HCT116 (cell line): ENCODE measurements at regions not wholly inside any gene's neighbourhood (a gene's known extent, or its start where the extent isn't known, plus 50 kb on each side); places are given as distances from the start of the nearest gene placed in this dataset.

Experiments used
- ATAC-seq: fragments of 200-7000 bp; cut with Tn5 transposase; 2 replicates; pipeline ENCODE4 v1.9.1; 2020; ENCODE audit warnings: mild to moderate bottlenecking, moderate library complexity
- BruUV-seq: library from RNA; stranded (reverse); fragments of 400-500 nt; replicated peaks from 2 replicates; lab custom pipeline; 2021; lab: Mats Ljungman, UMichigan
- CTCF ChIA-PET: fragments of 300-600 bp; sonication (Branson Sonifier 250); formaldehyde crosslinking; loops from one replicate; lab custom pipeline; 2021; ENCODE audit warnings: antibody characterized with exemption; lab: Charles Lee
- POLR2A ChIA-PET: fragments of 300-600, 350-600 bp; sonication (Branson Sonifier 250); formaldehyde crosslinking; loops from one replicate; lab custom pipeline; 2021; ENCODE audit warnings: antibody characterized with exemption; lab: Charles Lee
- RAD21 ChIA-PET, 2 experiments: fragments of 300-600 bp; sonication (Branson Sonifier 250); formaldehyde crosslinking; loops; one replicate each; lab custom pipeline; 2023; ENCODE audit warnings: low total read pairs in 2 of 2; ENCODE audit not compliant: uncharacterized antibody in 2 of 2, unreplicated experiment in 2 of 2, low non-redundant PET in 1 of 2; lab: Charles Lee
- DNase-seq: peaks from one replicate; pipeline ENCODE4 v3.0.0-alpha.2; 2010; ENCODE audit warnings: low read depth, low spot score
- H2AFZ ChIP-seq: fragments of 200-600 bp; shearing (Covaris generic), sonication (generic); 2 replicates; pipeline ENCODE4 v1.6.1; 2017; ENCODE audit warnings: low read depth, mixed run types, mixed read lengths, antibody characterized with exemption, low read length; ENCODE audit not compliant: poor library complexity, severe bottlenecking
- H3K27ac ChIP-seq: 2 replicates; pipeline ENCODE4 v1.5.1; 2012; ENCODE audit warnings: low read depth, low read length
- H3K27me3 ChIP-seq: fragments of 200-600 bp; sonication (generic); 2 replicates; pipeline ENCODE4 v1.6.1; 2016; ENCODE audit warnings: mixed run types, low read length, mixed read lengths; ENCODE audit not compliant: insufficient read depth
- H3K36me3 ChIP-seq, 2 experiments: fragments of 200-500 bp in 1 of 2; fragments of 200-600 bp in 1 of 2; sonication (Bioruptor generic) in 1 of 2; sonication (generic) in 1 of 2; 2 replicates each; pipeline versions ENCODE4 v1.5.1 to v1.6.1; 2014 to 2016; ENCODE audit warnings: low read length in 2 of 2, inconsistent platforms in 1 of 2, mixed read lengths in 1 of 2, mixed run types in 1 of 2; ENCODE audit not compliant: insufficient read depth in 2 of 2, control insufficient read depth in 1 of 2
- H3K4me1 ChIP-seq, 2 experiments: fragments of 200-600 bp in 1 of 2; sonication (generic) in 1 of 2; 2 replicates each; pipeline versions ENCODE4 v1.5.1 to v1.6.1; 2012 to 2017; ENCODE audit warnings: low read length in 2 of 2, inconsistent platforms in 1 of 2, mild to moderate bottlenecking in 1 of 2, mixed read lengths in 1 of 2, mixed run types in 1 of 2, moderate library complexity in 1 of 2; ENCODE audit not compliant: insufficient read depth in 2 of 2, control insufficient read depth in 1 of 2
- H3K4me2 ChIP-seq: fragments of 200-600 bp; sonication (generic); 2 replicates; pipeline ENCODE4 v1.6.1; 2017; ENCODE audit warnings: mixed run types, low read length, mixed read lengths
- H3K4me3 ChIP-seq, 2 experiments: fragments of 200-600 bp in 1 of 2; sonication (generic) in 1 of 2; replicated peaks in 1 of 2; 2 replicates each; pipeline ENCODE4 v1.5.1; 2011 to 2016; ENCODE audit warnings: low read length in 2 of 2, control low read depth in 1 of 2, low read depth in 1 of 2, mild to moderate bottlenecking in 1 of 2, mixed read lengths in 1 of 2, mixed run types in 1 of 2
- H3K79me2 ChIP-seq: fragments of 200-600 bp; sonication (generic); 2 replicates; pipeline ENCODE4 v1.6.1; 2017; ENCODE audit warnings: mild to moderate bottlenecking, mixed run types, low read length, moderate library complexity, mixed read lengths; ENCODE audit not compliant: insufficient read depth
- H3K9ac ChIP-seq: fragments of 200-600 bp; sonication (generic); 2 replicates; pipeline ENCODE4 v1.6.1; 2016; ENCODE audit warnings: low read length, mixed read lengths
- H3K9me2 ChIP-seq: fragments of 200-600 bp; sonication (generic), shearing (Covaris generic); 2 replicates; pipeline ENCODE4 v1.6.1; 2017; ENCODE audit warnings: mixed run types, mild to moderate bottlenecking, moderate library complexity; ENCODE audit not compliant: insufficient read depth
- H3K9me3 ChIP-seq, 2 experiments: fragments of 200-500 bp in 1 of 2; fragments of 200-600 bp in 1 of 2; sonication (Bioruptor generic) in 1 of 2; sonication (generic) in 1 of 2; 2 replicates each; pipeline ENCODE4 v1.6.1; 2014 to 2017; ENCODE audit warnings: low read length in 2 of 2, mixed read lengths in 2 of 2, inconsistent platforms in 1 of 2, low read depth in 1 of 2, mild to moderate bottlenecking in 1 of 2, mixed run types in 1 of 2, moderate library complexity in 1 of 2; ENCODE audit not compliant: control insufficient read depth in 1 of 2, insufficient read depth in 1 of 2
- H4K20me1 ChIP-seq: fragments of 200-600 bp; sonication (generic), shearing (Covaris generic); 2 replicates; pipeline ENCODE4 v1.6.1; 2017; ENCODE audit warnings: mixed run types, mild to moderate bottlenecking, moderate library complexity; ENCODE audit not compliant: insufficient read depth
- JUND ChIP-seq: IDR thresholded peaks from 2 replicates; pipeline ENCODE4 v1.6.1; 2012
- RAD21 ChIP-seq: IDR thresholded peaks from 2 replicates; pipeline ENCODE4 v1.6.1; 2012; ENCODE audit warnings: low read depth, mild to moderate bottlenecking
- SIN3A ChIP-seq: IDR thresholded peaks from 2 replicates; pipeline ENCODE4 v1.6.1; 2012; ENCODE audit warnings: low read depth
- SP1 ChIP-seq: IDR thresholded peaks from 2 replicates; pipeline ENCODE4 v1.6.1; 2012; ENCODE audit warnings: low read depth
- YY1 ChIP-seq: IDR thresholded peaks from 2 replicates; pipeline ENCODE4 v1.6.1; 2011; ENCODE audit warnings: low read length, low read depth, moderate library complexity, mild to moderate bottlenecking; ENCODE audit not compliant: insufficient replicate concordance; ENCODE audit errors: extremely low read depth
- intact Hi-C: fragments of 100-400 bp; cut with micrococcal nuclease; formaldehyde crosslinking; loops from 2 replicates; pipeline ENCODE4 v1.10.0; 2022
- TF ChIP-seq, protein P1 (sequence below): IDR thresholded peaks from 2 replicates; pipeline ENCODE4 v1.6.1; 2011; ENCODE audit warnings: mild to moderate bottlenecking, low read length, moderate library complexity; ENCODE audit not compliant: insufficient replicate concordance; ENCODE audit errors: extremely low read depth
- TF ChIP-seq, protein P2 (sequence below): IDR thresholded peaks from 2 replicates; pipeline ENCODE4 v1.6.1; 2012
- TF ChIP-seq, protein P3 (sequence below): IDR thresholded peaks from 2 replicates; pipeline ENCODE4 v1.6.1; 2012; ENCODE audit warnings: low read depth
- TF ChIP-seq, protein P4 (sequence below): IDR thresholded peaks from 2 replicates; pipeline ENCODE4 v1.6.1; 2012

DNA sequence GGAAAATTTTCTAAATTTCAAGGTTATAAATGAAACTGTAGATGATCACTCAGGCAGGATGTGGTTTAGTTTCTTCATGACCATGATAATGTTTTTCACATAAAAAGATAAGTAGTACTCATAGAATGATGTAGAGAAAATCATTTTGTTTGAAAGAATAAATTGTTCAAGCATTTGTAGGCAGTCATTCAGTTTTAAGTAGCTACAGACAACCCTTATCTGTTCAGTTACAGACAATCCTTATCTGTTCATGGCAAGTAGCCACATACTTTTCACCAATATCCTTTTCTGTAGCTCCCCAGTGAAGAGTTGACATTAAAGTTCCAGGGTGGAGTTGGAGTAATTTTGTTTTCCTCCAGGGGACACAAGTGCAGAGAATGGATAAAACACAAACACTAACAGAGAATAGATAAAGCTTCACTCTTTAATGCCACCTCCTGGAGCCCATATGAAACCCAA, 278.1 kb upstream of the TNC start:
- Histone ChIP-seq H3K4me2 (no peak overlapping the region), H3K9me3 (no peaks in the 10 kb centered on the region), H3K9ac (no peak overlapping the region), H3K4me1 (no peaks in the 10 kb centered on the region), H3K9me2 (no peaks in the 10 kb centered on the region), H3K4me3 (no peak overlapping the region), H3K27ac (no peak overlapping the region), H3K79me2 (no peaks in the 10 kb centered on the region), H3K36me3 (no peaks in the 10 kb centered on the region), H4K20me1 (no peaks in the 10 kb centered on the region), H2AFZ (no peak overlapping the region), H3K27me3 (no peaks in the 10 kb centered on the region)
- TF ChIP-seq, protein P1, sequence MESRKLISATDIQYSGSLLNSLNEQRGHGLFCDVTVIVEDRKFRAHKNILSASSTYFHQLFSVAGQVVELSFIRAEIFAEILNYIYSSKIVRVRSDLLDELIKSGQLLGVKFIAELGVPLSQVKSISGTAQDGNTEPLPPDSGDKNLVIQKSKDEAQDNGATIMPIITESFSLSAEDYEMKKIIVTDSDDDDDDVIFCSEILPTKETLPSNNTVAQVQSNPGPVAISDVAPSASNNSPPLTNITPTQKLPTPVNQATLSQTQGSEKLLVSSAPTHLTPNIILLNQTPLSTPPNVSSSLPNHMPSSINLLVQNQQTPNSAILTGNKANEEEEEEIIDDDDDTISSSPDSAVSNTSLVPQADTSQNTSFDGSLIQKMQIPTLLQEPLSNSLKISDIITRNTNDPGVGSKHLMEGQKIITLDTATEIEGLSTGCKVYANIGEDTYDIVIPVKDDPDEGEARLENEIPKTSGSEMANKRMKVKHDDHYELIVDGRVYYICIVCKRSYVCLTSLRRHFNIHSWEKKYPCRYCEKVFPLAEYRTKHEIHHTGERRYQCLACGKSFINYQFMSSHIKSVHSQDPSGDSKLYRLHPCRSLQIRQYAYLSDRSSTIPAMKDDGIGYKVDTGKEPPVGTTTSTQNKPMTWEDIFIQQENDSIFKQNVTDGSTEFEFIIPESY: no peak
- TF ChIP-seq, protein P2, sequence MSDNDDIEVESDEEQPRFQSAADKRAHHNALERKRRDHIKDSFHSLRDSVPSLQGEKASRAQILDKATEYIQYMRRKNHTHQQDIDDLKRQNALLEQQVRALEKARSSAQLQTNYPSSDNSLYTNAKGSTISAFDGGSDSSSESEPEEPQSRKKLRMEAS: no peak
- TF ChIP-seq YY1: no peak
- no peak for TF ChIP-seq JUND
- no TSS peak for BruUV-seq
- intact Hi-C loops: no loop called here
- ChIA-PET CTCF (no interaction called here), POLR2A (no interaction called here), RAD21 (no interaction called here)
- no peak for ATAC-seq
- DNase-seq: no peak

DNA sequence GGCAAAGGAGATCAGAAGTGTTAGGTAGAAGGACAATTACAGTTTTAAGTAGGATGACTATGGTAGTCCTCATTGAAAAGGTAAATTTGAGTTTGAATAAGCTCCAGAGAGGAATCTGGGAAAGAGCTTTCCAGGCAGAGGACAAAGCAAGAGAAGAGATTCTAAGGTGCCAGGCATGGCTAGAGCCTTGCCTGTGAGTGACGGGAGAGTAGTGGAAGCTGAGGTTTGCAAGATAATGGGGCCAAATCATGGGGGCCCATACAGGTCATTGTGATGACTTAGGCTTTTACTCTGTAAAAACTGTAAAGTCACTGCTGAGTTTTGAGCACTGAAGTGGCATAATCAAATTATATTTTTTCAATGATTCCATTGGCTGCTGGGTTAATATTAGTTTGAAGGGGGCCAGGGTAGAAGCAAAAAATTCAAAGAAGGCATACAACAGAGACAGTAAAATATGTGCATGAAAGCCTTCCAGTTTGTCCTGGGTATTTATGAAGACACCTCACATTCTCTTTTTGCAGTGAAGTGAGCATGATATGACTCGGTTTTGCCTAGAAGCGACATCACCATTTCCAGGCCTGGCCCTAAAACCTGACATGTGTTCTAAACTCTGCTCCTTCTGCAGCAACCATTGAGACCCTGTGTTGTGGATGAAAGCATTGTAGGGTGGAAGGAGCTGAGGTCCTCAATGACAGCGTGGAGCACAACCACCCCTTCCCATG, 279.8 kb upstream of the TNC start:
- Histone ChIP-seq H4K20me1 (no peaks in the 10 kb centered on the region), H3K79me2 (no peaks in the 10 kb centered on the region), H3K27ac (no peak overlapping the region), H3K27me3 (no peaks in the 10 kb centered on the region), H3K4me2 (no peak overlapping the region), H3K9me2 (no peaks in the 10 kb centered on the region), H3K36me3 (no peaks in the 10 kb centered on the region), H2AFZ (no peak overlapping the region), H3K9ac (no peak overlapping the region), H3K9me3 (no peaks in the 10 kb centered on the region), H3K4me3 (no peak overlapping the region), H3K4me1 (no peaks in the 10 kb centered on the region)
- intact Hi-C loops: no loop called here
- ChIA-PET POLR2A (no interaction called here), CTCF (no interaction called here), RAD21 (no interaction called here)
- TF ChIP-seq, protein P3, sequence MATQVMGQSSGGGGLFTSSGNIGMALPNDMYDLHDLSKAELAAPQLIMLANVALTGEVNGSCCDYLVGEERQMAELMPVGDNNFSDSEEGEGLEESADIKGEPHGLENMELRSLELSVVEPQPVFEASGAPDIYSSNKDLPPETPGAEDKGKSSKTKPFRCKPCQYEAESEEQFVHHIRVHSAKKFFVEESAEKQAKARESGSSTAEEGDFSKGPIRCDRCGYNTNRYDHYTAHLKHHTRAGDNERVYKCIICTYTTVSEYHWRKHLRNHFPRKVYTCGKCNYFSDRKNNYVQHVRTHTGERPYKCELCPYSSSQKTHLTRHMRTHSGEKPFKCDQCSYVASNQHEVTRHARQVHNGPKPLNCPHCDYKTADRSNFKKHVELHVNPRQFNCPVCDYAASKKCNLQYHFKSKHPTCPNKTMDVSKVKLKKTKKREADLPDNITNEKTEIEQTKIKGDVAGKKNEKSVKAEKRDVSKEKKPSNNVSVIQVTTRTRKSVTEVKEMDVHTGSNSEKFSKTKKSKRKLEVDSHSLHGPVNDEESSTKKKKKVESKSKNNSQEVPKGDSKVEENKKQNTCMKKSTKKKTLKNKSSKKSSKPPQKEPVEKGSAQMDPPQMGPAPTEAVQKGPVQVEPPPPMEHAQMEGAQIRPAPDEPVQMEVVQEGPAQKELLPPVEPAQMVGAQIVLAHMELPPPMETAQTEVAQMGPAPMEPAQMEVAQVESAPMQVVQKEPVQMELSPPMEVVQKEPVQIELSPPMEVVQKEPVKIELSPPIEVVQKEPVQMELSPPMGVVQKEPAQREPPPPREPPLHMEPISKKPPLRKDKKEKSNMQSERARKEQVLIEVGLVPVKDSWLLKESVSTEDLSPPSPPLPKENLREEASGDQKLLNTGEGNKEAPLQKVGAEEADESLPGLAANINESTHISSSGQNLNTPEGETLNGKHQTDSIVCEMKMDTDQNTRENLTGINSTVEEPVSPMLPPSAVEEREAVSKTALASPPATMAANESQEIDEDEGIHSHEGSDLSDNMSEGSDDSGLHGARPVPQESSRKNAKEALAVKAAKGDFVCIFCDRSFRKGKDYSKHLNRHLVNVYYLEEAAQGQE: no peak
- TF ChIP-seq JUND (no peak), SIN3A (no peak), RAD21 (no peak), SP1 (no peak)
- TF ChIP-seq, protein P4, sequence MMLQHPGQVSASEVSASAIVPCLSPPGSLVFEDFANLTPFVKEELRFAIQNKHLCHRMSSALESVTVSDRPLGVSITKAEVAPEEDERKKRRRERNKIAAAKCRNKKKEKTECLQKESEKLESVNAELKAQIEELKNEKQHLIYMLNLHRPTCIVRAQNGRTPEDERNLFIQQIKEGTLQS: no peak
- ATAC-seq: no peak
- BruUV-seq: no TSS peak
- DNase-seq: no peak
